Muscle layer of duodenum (tissue), 2 donors: ENCODE measurements at regions not wholly inside any gene's neighbourhood (a gene's known extent, or its start where the extent isn't known, plus 50 kb on each side); places are given as distances from the start of the nearest gene placed in this dataset.

Source experiments
- H3K27ac ChIP-seq: one replicate; pipeline ENCODE4 v1.7.0; 2013; ENCODE audit warnings: mild to moderate bottlenecking, low read length
- H3K27me3 ChIP-seq: one replicate; pipeline ENCODE4 v1.7.0; 2013; ENCODE audit warnings: low read depth, mild to moderate bottlenecking, control low read depth, low read length
- H3K36me3 ChIP-seq, 2 donors: one replicate each; pipeline ENCODE4 v1.7.0; 2013; ENCODE audit warnings: low read length in 2 of 2, control low read depth in 1 of 2, mild to moderate bottlenecking in 1 of 2; ENCODE audit not compliant: insufficient read depth in 2 of 2, control insufficient read depth in 1 of 2
- H3K4me1 ChIP-seq, 2 donors: one replicate each; pipeline ENCODE4 v1.7.0; 2013; ENCODE audit warnings: low read length in 2 of 2, mild to moderate bottlenecking in 2 of 2, control low read depth in 1 of 2, moderate library complexity in 1 of 2; ENCODE audit not compliant: insufficient read depth in 2 of 2, control insufficient read depth in 1 of 2
- H3K4me3 ChIP-seq, 2 donors: one replicate each; pipeline ENCODE4 v1.7.0; 2013; ENCODE audit warnings: low read length in 2 of 2, low read depth in 1 of 2, mild to moderate bottlenecking in 1 of 2
- H3K9me3 ChIP-seq, 2 donors: one replicate each; pipeline ENCODE4 v1.7.0; 2013; ENCODE audit warnings: low read length in 2 of 2, control low read depth in 1 of 2, mild to moderate bottlenecking in 1 of 2; ENCODE audit not compliant: control insufficient read depth in 1 of 2
- donor health status: healthy.

DNA sequence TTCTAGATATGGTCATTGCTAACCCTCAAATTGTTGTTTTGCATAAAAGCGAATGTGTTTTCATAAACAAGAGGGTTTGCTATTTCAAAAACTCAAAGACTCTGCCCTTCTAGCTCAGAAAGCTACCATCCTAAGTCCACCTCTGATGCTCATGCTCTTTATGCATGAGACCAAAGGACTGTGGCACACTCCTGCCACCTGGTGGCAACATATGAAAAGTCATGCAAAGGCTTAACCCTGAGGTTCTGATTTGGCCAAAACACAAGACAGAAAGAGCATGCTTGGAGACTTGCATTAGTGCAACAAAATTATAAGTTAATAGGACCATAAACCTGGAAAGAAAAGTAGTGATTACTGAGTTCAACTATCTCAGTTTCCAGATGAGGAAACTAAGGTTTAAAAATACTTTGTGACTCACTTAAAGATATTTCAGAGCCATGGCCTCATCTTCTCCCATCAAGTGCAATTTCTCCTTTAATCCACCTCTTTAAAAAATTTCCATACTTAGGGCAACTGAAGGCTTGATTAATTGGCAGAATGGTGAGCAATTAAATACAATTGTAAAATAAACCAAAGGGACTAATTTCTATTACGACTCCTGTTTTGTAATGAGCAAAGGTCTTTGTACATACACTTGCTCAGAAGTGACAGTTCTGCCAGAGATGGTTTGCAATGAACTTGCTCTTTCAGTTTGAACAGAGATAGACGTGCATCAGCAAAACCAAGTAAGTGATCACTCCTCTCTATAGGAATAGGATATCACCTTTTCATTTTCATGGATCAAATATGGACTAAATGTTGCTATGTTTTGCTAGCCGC is 110.7 kb upstream of the RAD23B start:
- no peak overlapping the region for H3K4me3 ChIP-seq
- no peaks in the 10 kb centered on the region for H3K36me3 ChIP-seq
- H3K9me3 ChIP-seq, result no peaks in the 10 kb centered on the region
- H3K4me1 ChIP-seq, result peaks cover 0 to 23% of the 10 kb centered on the region in 2 donors
- no peaks in the 10 kb centered on the region for H3K27me3 ChIP-seq
- H3K27ac ChIP-seq, result no peak overlapping the region

DNA sequence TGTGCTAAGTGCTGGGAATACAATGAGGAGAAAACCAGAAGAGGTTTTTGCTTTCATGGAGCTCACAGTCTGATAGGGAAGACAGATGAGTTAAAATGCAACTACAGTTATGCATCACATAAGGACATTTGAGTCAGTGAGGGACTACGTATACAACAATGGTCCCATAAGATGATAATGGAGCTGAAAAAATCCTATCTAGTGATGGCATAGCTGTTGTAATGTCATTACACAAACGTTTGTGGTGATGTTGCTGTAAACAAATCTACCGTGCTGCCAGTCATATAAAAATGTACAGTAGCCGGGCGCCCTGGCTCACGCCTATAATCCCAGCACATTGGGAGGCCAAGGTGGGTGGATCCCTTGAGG is 110.1 kb upstream of the RAD23B start:
- Histone ChIP-seq H3K27ac (no peak overlapping the region), H3K4me3 (no peak overlapping the region), H3K36me3 (no peaks in the 10 kb centered on the region), H3K27me3 (no peaks in the 10 kb centered on the region), H3K4me1 (peaks cover 0 to 24% of the 10 kb centered on the region in 2 donors), H3K9me3 (no peaks in the 10 kb centered on the region)

DNA sequence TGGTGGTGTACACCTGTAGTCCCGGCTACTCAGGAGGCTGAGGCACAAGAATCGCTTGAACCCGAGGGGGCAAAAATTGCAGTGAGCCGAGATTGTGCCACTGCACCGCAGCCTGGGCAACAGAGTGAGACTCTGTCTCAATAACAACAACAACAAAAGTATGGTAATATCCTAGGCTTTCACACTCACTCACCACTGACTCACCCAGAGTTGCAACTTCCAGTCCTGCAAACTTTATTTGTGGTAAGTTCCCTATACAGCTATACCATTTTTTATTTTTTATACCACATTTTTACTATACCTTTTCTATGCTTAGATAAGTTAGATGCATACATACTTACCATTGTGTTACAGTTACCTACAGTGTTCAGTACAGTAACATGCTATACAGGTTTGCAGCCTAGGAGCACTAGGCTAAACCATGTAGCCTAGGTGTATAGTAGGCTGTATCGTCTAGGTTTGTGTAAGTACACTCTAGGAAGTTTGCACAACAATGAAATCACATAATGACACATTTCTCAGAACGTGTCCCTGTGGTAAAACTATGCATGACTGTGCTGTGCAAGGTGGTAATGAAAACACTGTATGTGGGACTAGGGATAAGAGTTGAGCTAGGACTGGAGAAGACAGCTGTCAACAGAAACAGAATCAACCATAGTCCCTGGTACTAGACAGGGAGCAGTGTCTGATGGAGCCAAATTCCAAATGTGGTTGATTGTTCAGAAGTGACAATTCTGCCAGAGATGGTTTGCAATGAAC is 109.5 kb upstream of the RAD23B start:
- peaks cover 0 to 24% of the 10 kb centered on the region in 2 donors for H3K4me1 ChIP-seq
- no peaks in the 10 kb centered on the region for H3K9me3 ChIP-seq
- H3K4me3 ChIP-seq, result no peak overlapping the region
- no peaks in the 10 kb centered on the region for H3K36me3 ChIP-seq
- no peaks in the 10 kb centered on the region for H3K27me3 ChIP-seq
- H3K27ac ChIP-seq, result no peak overlapping the region

- Histone ChIP-seq H3K27ac (no peak overlapping the region), H3K4me3 (no peak overlapping the region), H3K36me3 (no peaks in the 10 kb centered on the region), H3K27me3 (no peaks in the 10 kb centered on the region), H3K4me1 (peaks cover 0 to 24% of the 10 kb centered on the region in 2 donors), H3K9me3 (no peaks in the 10 kb centered on the region)
These were observed 108.6 kb upstream of the RAD23B start for GRCh38 chr9:107174441-107174840.

DNA sequence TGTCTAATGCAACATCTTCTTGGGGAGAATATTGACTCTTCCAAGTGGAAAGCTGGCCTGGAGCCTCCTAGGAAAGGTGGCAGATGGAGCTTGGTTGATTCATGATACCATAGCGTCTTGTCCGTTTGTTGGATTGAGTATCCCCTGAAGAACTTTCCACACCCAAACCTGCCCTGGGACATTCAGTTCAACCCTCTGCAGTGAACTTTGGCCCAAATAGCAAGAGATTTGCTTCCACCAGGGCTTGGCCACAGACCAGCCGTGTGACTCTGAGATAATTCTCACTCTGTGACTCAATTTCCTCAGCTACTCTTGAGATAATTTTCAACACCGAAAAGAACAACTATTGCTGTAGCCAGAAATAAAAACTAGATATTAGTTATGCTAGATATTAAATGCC is 108.0 kb upstream of the RAD23B start:
- Histone ChIP-seq H3K4me1 (peaks cover 0 to 24% of the 10 kb centered on the region in 2 donors), H3K27ac (no peak overlapping the region), H3K27me3 (no peaks in the 10 kb centered on the region), H3K36me3 (no peaks in the 10 kb centered on the region), H3K9me3 (no peaks in the 10 kb centered on the region), H3K4me3 (no peak overlapping the region)

DNA sequence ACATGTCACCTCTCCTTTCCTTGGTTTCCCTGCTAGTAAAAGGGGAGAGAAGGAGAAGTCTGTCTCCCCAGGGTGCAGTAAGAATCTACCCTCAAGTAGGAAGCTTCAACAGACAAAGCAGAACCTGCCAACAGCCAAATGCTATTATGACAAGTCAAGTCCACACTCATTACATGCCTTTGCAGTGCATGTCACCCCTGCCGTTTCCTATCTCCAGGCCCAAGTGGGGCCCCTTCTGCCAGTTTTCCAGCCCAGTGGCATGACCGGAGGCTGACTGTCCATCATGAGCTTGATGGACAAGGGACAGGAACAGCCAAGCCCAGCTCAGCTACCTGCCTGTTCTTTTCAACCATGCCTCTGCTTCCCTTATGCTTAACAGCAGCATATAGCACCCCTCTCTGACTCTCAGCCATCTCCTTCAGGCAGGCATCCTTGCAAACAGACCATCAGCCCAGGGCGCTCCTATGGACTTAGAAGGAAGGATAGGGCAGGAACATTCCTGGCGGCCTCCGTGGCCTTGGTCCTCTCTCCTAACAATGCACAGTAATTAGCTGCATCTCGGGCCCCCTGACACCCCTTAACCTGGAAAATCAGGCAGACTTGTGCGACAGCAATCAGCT is 107.2 kb upstream of the RAD23B start:
- no peak overlapping the region for H3K27ac ChIP-seq
- no peaks in the 10 kb centered on the region for H3K36me3 ChIP-seq
- no peaks in the 10 kb centered on the region for H3K27me3 ChIP-seq
- no peak overlapping the region for H3K4me3 ChIP-seq
- H3K4me1 ChIP-seq, result peaks cover 0 to 24% of the 10 kb centered on the region in 2 donors
- H3K9me3 ChIP-seq, result no peaks in the 10 kb centered on the region

- H3K27me3 ChIP-seq, result no peaks in the 10 kb centered on the region
- no peak overlapping the region for H3K27ac ChIP-seq
- no peak overlapping the region for H3K4me3 ChIP-seq
- H3K4me1 ChIP-seq, result peaks cover 0 to 24% of the 10 kb centered on the region in 2 donors
- H3K36me3 ChIP-seq, result no peaks in the 10 kb centered on the region
- no peaks in the 10 kb centered on the region for H3K9me3 ChIP-seq
These were observed 106.5 kb upstream of the RAD23B start for GRCh38 chr9:107176436-107177151.

DNA sequence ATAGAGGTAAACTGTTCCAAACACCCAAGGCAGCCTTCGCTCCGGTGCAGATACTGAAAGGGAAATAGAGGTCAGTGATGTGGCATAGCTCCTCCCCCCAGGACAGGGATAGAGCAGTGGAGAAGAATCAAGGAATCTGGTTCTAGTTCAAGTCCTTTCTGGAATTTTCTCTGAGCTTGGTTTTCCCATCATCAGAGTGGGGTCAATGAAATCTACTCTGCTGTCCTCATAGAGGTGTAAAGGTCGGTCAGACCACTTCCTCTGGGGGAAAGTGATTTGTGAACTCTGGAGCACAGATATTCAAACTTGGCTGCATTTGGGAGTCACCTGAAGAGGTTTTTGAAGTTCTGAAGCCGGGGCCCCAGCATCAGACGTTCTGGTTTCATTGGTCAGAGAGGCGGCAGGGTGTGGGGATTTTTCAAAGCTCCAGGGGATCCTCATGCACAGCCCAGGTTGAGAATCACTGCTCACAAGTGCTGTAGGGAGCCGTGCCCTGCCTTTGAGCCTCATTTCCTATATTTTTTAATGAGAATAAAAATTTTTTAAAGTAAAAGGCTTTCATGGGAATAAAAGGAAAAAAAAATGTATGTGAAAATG is 105.7 kb upstream of the RAD23B start:
- H3K4me3 ChIP-seq, result no peak overlapping the region
- H3K4me1 ChIP-seq, result peaks cover 0 to 24% of the 10 kb centered on the region in 2 donors
- no peaks in the 10 kb centered on the region for H3K27me3 ChIP-seq
- no peak overlapping the region for H3K27ac ChIP-seq
- H3K9me3 ChIP-seq, result peaks cover 0 to 3% of the 10 kb centered on the region in 2 donors
- H3K36me3 ChIP-seq, result no peaks in the 10 kb centered on the region

GRCh38 chr9:107177857-107178256 is 105.2 kb upstream of the RAD23B start:
- H3K9me3 ChIP-seq, result peaks cover 0 to 5% of the 10 kb centered on the region in 2 donors
- peaks cover 0 to 24% of the 10 kb centered on the region in 2 donors for H3K4me1 ChIP-seq
- no peaks in the 10 kb centered on the region for H3K36me3 ChIP-seq
- H3K27ac ChIP-seq, result no peak overlapping the region
- no peak overlapping the region for H3K4me3 ChIP-seq
- H3K27me3 ChIP-seq, result no peaks in the 10 kb centered on the region

DNA sequence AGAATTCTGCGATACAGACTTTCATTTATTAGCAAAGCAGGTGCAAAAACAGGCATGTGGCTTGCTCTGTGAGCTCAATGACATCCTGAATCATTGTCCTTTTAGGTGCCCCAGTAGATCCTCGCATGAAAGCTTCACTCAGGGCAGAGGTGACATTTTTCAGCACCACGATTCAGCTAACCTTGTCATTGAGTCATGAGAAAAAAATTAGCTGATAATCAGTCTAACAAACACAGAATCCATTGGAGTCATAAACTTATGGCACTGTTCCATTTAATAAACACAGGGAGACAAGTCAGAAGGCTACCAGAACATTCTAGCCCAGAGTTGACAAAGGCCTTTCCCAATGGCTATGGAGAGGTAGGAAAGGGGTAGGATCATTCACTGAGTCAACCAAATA is 104.8 kb upstream of the RAD23B start:
- Histone ChIP-seq H3K4me3 (no peak overlapping the region), H3K27ac (no peak overlapping the region), H3K9me3 (peaks cover under 1 to 5% of the 10 kb centered on the region in 2 donors), H3K27me3 (no peaks in the 10 kb centered on the region), H3K36me3 (no peaks in the 10 kb centered on the region), H3K4me1 (peaks cover 0 to 24% of the 10 kb centered on the region in 2 donors)
